NCI-H524 (cell line): ENCODE measurements at regions not wholly inside any gene's neighbourhood (a gene's known extent, or its start where the extent isn't known, plus 50 kb on each side); places are given as distances from the start of the nearest gene placed in this dataset.
"Not testable (repeated sequence)": the region's sequence is repeated elsewhere in the genome, so short reads cannot be mapped to it uniquely, and the experiment has no call there.

Source experiments
- DNase-seq, 2 experiments: peaks; one replicate each; lab custom pipeline; 2025; lab: John Stamatoyannopoulos, UW

DNA sequence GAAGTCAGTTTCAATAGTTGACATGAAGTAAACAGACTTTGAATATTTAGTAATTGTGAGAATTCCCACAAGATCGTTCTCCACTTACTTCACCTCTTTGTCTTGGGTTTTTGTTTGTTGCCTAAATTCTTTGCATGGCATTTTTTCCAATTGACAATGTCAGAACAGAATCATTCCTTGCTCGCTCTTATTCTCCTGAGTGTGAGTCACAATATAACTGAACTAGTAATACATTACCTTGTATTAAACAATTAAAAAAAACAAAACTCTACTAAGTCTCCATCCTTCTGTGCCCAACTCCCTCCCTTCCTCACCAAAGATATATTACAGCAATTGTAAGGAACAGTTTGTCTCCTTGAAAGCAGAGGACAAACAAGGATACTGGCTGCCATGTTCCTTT lies 638.8 kb upstream of the NOVA1 start:
- DNase-seq, result no peak

GRCh38 chr14:27242874-27243273 lies 645.0 kb upstream of the NOVA1 start:
- no peak for DNase-seq

GRCh38 chr14:27243365-27243764 lies 645.5 kb upstream of the NOVA1 start:
- no peak for DNase-seq

- no peak for DNase-seq
These were observed 648.1 kb upstream of the NOVA1 start for GRCh38 chr14:27245947-27246346.

DNA sequence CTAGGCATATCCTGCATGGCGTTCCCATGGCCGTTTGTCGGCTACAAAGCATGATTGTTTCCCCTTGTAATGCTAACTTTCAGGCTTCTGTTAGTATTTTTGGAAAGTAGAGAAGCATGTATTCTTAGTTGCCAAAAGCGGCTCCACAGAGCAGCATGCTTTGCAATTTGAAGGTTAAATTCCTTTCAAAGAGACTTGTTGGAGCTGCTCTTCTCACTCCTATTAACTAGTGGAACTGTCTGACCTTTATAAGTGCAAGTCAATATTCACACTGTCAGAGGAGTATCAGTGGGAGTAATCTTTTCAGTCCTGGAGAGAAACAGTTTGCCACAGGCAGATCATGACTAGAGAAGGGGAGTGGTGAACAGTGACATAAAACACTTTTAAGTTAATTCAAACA lies 656.1 kb upstream of the NOVA1 start:
- no peak for DNase-seq

- no peak for DNase-seq
These were observed 659.0 kb upstream of the NOVA1 start for GRCh38 chr14:27256805-27257204.

DNA sequence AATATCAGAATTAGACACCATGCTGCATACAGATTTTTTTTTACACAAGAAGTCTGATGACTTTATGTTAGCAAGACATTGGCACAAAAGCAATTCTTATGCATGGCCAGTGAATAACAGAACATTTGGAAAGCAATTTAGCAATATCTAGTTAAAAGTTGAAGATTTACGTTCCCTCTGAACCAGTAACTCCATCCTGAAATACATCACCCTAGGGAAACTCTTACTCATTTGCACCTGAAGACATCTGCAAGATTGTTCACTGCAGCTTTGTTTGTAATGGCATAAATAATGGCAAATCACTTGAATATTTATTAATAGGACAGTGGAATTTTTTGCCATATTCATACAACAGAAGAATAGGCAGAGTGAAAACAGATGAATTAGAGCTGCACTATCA lies 670.0 kb upstream of the NOVA1 start:
- no peak for DNase-seq

GRCh38 chr14:27270716-27271115 lies 672.9 kb upstream of the NOVA1 start:
- no peak for DNase-seq

GRCh38 chr14:27278341-27278740 lies 680.5 kb upstream of the NOVA1 start:
- no peak for DNase-seq

- no peak for DNase-seq
These were observed 707.7 kb upstream of the NOVA1 start for GRCh38 chr14:27305441-27305945.

DNA sequence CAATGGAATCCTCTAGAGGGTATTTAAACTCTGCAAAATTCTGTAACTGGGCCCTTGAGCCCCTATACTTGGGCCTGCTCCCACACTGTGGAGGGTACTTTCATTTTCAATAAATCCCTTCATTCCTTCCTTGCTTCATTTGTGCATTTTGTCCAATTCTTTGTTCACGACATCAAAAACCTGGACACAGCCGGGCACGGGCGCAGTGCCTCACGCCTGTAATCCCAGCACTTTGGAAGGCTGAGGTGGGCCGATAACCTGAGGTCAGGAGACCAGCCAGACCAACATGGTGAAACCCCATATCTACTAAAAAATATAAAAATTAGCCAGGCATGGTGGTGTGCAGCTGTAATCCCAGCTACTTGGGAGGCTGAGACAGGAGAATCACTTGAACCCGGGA lies 714.9 kb upstream of the NOVA1 start:
- not testable (repeated sequence) for DNase-seq

GRCh38 chr14:27314231-27314630 lies 716.4 kb upstream of the NOVA1 start:
- DNase-seq, result no peak

- DNase-seq, result no peak
These were observed 717.6 kb upstream of the NOVA1 start for GRCh38 chr14:27315477-27315876.

- DNase-seq, result no peak
These were observed 718.1 kb upstream of the NOVA1 start for GRCh38 chr14:27315947-27316346.

- no peak for DNase-seq
These were observed 721.1 kb upstream of the NOVA1 start for GRCh38 chr14:27318774-27319420.

- no peak for DNase-seq
These were observed 722.4 kb upstream of the NOVA1 start for GRCh38 chr14:27320261-27320660.

DNA sequence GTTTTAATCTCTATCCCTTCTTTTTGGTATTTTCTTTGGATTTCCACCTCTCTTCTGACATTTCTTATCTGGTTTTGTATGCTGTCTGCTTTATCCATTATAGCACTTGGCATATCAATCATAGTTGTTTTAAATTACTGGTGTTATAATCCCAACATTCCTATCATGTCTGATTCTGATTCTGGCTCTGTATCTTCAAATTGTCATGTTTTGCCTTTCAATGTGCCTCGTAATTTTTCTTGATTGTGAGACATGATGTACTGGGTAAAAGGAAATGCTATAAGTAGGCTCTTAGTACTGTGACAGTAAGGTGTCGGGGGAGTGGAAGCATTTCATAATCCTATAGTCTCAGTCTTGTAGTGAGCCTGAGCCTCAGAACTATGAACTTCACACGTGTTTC lies 729.3 kb upstream of the NOVA1 start:
- DNase-seq, result no peak

DNA sequence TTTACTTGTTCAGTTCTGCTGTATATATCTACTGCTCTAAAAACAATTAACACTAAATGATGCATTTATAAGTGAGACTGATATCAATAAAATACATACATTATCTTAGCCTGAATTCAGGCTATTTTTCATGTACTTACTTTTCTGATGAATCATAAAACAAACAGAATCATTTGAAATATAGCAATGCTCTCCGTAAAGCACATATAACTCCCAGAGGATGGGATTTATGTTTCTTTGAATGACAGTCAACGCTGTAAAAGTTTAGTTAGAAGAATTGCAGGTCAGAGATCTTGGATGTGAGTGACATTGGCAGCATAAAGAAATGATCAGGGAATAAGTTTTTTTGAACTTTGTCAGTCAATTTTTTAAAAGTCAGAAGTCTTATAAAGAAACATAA lies 740.2 kb upstream of the NOVA1 start:
- DNase-seq, result no peak

DNA sequence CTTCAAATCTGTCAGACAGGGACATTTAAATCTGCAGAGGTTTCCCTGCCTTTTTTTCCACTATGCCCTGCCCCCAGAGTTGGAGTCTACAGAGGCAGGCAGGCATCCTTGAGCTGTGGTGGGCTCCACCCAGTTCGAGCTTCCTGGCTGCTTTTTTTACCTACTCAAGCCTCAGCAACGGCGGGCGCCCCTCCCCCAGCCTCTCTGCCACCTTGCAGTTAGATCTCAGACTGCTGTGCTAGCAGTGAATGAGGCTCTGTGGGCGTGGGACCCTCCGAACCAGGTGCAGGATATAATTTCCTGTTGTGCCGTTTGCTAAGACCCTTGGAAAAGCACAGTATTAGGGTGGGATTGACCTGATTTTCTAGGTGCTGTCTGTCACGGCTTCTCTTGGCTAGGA lies 765.2 kb upstream of the NOVA1 start:
- not testable (repeated sequence) for DNase-seq

DNA sequence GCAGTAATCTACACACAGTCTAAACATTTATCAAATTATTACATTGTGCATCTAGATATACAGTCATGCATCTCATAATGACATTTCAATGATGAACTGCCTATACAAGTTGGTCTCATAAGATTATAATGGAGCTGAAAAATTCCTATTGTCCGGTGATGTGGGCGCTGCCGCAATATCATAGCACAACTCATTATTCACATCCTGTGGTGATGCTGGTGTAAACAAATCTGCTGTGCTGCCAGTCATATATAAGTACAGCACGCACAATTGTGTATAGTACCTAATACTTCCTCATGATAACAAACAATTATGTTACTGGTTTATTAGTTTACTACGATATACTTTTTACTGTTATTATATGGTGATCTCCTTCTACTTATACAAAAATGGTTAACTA lies 768.8 kb upstream of the NOVA1 start:
- no peak for DNase-seq

GRCh38 chr14:27367345-27367744 lies 769.5 kb upstream of the NOVA1 start:
- no peak for DNase-seq

GRCh38 chr14:27370074-27370473 lies 772.2 kb upstream of the NOVA1 start:
- DNase-seq, result no peak

- DNase-seq, result no peak
These were observed 772.9 kb upstream of the NOVA1 start for GRCh38 chr14:27370775-27371174.

DNA sequence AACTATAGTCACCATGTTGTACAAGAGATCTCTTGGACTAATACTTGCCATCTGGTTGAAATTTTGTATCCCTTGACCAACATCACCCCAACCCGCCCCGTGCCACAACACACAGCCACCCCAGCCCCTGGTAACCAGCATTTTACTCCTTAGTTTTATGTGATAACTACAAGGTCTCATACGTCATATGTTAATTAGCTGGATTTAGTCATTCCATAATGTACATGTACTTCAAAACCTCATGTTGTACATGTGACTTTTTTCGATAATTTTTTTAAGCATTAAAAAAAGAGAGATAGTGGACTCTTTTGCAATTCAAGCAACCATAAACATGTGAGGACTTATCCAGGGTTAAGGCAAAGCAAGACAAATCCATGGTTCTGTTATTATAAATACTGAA lies 773.4 kb upstream of the NOVA1 start:
- no peak for DNase-seq
